Loucy (cell line): ENCODE measurements at regions not wholly inside any gene's neighbourhood (a gene's known extent, or its start where the extent isn't known, plus 50 kb on each side); places are given as distances from the start of the nearest gene placed in this dataset.

Experiments
- H2AFZ ChIP-seq: fragments of 200-600 bp; sonication (generic); 2 replicates; pipeline ENCODE4 v1.6.0; 2016; ENCODE audit warnings: antibody characterized with exemption, mild to moderate bottlenecking, low read length, moderate library complexity
- H3F3A ChIP-seq: fragments of 200-600 bp; 2 replicates; pipeline ENCODE4 v1.6.0; 2016; ENCODE audit warnings: antibody characterized with exemption, low read depth, mild to moderate bottlenecking
- H3K27me3 ChIP-seq: fragments of 200-600 bp; sonication (generic); 2 replicates; pipeline ENCODE4 v1.6.1; 2014; ENCODE audit warnings: low read length, mild to moderate bottlenecking; ENCODE audit not compliant: insufficient read depth, poor library complexity, severe bottlenecking
- H3K36me3 ChIP-seq: fragments of 200-600 bp; sonication (generic); 2 replicates; pipeline ENCODE4 v1.6.1; 2016; ENCODE audit warnings: low read length; ENCODE audit not compliant: insufficient read depth
- H3K4me1 ChIP-seq: fragments of 200-600 bp; sonication (generic); 2 replicates; pipeline ENCODE4 v1.5.1; 2014; ENCODE audit warnings: low read length, mild to moderate bottlenecking; ENCODE audit not compliant: insufficient read depth, poor library complexity, severe bottlenecking
- H3K4me2 ChIP-seq: fragments of 200-600 bp; sonication (generic); 2 replicates; pipeline ENCODE4 v1.6.0; 2014; ENCODE audit warnings: antibody characterized with exemption, low read length, low read depth, mild to moderate bottlenecking; ENCODE audit not compliant: poor library complexity, severe bottlenecking
- H3K4me3 ChIP-seq: fragments of 200-600 bp; sonication (generic); 2 replicates; pipeline ENCODE4 v1.5.1; 2014; ENCODE audit warnings: low read length, mild to moderate bottlenecking, mixed read lengths; ENCODE audit not compliant: poor library complexity, severe bottlenecking
- H3K79me2 ChIP-seq: fragments of 200-600 bp; sonication (generic); 2 replicates; pipeline ENCODE4 v1.6.1; 2014; ENCODE audit warnings: low read length; ENCODE audit not compliant: insufficient read depth
- H3K9ac ChIP-seq: fragments of 200-600 bp; sonication (generic); 2 replicates; pipeline ENCODE4 v1.6.0; 2014; ENCODE audit warnings: mild to moderate bottlenecking, low read depth, low read length, moderate library complexity; ENCODE audit not compliant: poor library complexity, severe bottlenecking
- H3K9me2 ChIP-seq: fragments of 200-600 bp; sonication (generic); replicated peaks from 2 replicates; pipeline ENCODE4 v1.6.1; 2016; ENCODE audit warnings: low read depth, low read length, mixed read lengths
- H3K9me3 ChIP-seq: fragments of 200-600 bp; sonication (generic); 2 replicates; pipeline ENCODE4 v1.6.1; 2014; ENCODE audit warnings: mild to moderate bottlenecking, antibody characterized with exemption, low read length, low read depth; ENCODE audit not compliant: insufficient read depth
- H4K20me1 ChIP-seq: fragments of 200-600 bp; sonication (generic); 2 replicates; pipeline ENCODE4 v1.6.0; 2014; ENCODE audit warnings: antibody characterized with exemption, low read length, mild to moderate bottlenecking; ENCODE audit not compliant: insufficient read depth, poor library complexity, severe bottlenecking
- CTCF ChIP-seq: fragments of 200-600 bp; sonication (generic); conservative IDR thresholded peaks from 2 replicates; pipeline ENCODE4 v1.5.1; 2014; ENCODE audit warnings: mild to moderate bottlenecking, antibody characterized with exemption, low read length
- EZH2phosphoT487 ChIP-seq: fragments of 200-600 bp; IDR thresholded peaks from 2 replicates; pipeline ENCODE4 v1.6.1; 2018; ENCODE audit warnings: antibody characterized with exemption, mild to moderate bottlenecking, moderate library complexity, borderline replicate concordance

GRCh38 chr7:19369806-19370205, 224.6 kb upstream of the FERD3L start:
- H3F3A ChIP-seq, result no peaks in the 10 kb centered on the region
- TF ChIP-seq EZH2phosphoT487 (no peak), CTCF (no peak)
- no peak overlapping the region for H2AFZ ChIP-seq
- no peak overlapping the region for H3K4me2 ChIP-seq
- H3K9ac ChIP-seq, result no peak overlapping the region
- no peaks in the 10 kb centered on the region for H3K9me3 ChIP-seq
- no peaks in the 10 kb centered on the region for H3K27me3 ChIP-seq
- peaks cover 11% of the 10 kb centered on the region for H3K4me1 ChIP-seq
- H3K79me2 ChIP-seq, result no peaks in the 10 kb centered on the region
- H3K36me3 ChIP-seq, result no peaks in the 10 kb centered on the region
- H3K4me3 ChIP-seq, result no peak overlapping the region
- no peaks in the 10 kb centered on the region for H3K9me2 ChIP-seq
- H4K20me1 ChIP-seq, result no peaks in the 10 kb centered on the region

GRCh38 chr7:19369182-19369581, 224.0 kb upstream of the FERD3L start:
- Histone ChIP-seq H4K20me1 (no peaks in the 10 kb centered on the region), H3K4me3 (no peak overlapping the region), H3K9me3 (no peaks in the 10 kb centered on the region), H3K9me2 (no peaks in the 10 kb centered on the region), H3K27me3 (no peaks in the 10 kb centered on the region), H3K4me1 (peaks cover 11% of the 10 kb centered on the region), H3K9ac (no peak overlapping the region), H3K79me2 (no peaks in the 10 kb centered on the region), H3K4me2 (no peak overlapping the region), H3F3A (no peaks in the 10 kb centered on the region), H2AFZ (no peak overlapping the region; the same call in 1 of the 2 replicates), H3K36me3 (no peaks in the 10 kb centered on the region)
- TF ChIP-seq EZH2phosphoT487 (no peak), CTCF (no peak)

- H3K36me3 ChIP-seq, result no peaks in the 10 kb centered on the region
- no peak overlapping the region; the same call in 1 of the 2 replicates for H2AFZ ChIP-seq
- H3K79me2 ChIP-seq, result no peaks in the 10 kb centered on the region
- H3K4me3 ChIP-seq, result no peak overlapping the region
- no peak overlapping the region for H3K9ac ChIP-seq
- no peaks in the 10 kb centered on the region for H4K20me1 ChIP-seq
- H3K9me2 ChIP-seq, result no peaks in the 10 kb centered on the region
- no peak for TF ChIP-seq CTCF
- no peak for TF ChIP-seq EZH2phosphoT487
- no peaks in the 10 kb centered on the region for H3F3A ChIP-seq
- H3K9me3 ChIP-seq, result no peaks in the 10 kb centered on the region
- H3K27me3 ChIP-seq, result no peaks in the 10 kb centered on the region
- no peak overlapping the region for H3K4me2 ChIP-seq
- peaks cover 11% of the 10 kb centered on the region for H3K4me1 ChIP-seq
Observed at GRCh38 chr7:19368491-19368925, 223.3 kb upstream of the FERD3L start.
